Kidney capillary endothelial cell (primary cell): ENCODE measurements at regions not wholly inside any gene's neighbourhood (a gene's known extent, or its start where the extent isn't known, plus 50 kb on each side); places are given as distances from the start of the nearest gene placed in this dataset.

ENCODE experiments used
- DNase-seq: peaks from one replicate; pipeline ENCODE4 v3.0.0-alpha.2; 2018; ENCODE audit warnings: low spot score

DNA sequence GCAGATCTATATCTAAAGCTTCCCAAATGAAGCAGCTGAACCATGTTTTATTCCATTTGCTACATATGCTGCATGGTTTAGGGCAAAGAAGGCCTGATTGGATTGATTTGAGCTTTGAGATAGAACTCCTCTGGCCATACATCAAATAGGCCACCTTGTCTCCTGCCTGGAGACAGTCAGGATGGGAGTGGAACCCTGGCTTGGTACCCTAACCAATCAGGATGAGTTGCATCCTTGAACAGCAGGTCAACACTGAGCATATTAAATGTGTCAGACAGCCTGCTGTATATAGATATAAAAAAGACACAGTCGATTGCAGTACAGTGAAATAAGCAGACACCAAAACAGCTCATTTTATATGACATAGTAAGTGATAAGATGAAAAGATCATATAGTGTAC, 291.7 kb downstream of the NUAK1 start:
- no peak for DNase-seq

DNA sequence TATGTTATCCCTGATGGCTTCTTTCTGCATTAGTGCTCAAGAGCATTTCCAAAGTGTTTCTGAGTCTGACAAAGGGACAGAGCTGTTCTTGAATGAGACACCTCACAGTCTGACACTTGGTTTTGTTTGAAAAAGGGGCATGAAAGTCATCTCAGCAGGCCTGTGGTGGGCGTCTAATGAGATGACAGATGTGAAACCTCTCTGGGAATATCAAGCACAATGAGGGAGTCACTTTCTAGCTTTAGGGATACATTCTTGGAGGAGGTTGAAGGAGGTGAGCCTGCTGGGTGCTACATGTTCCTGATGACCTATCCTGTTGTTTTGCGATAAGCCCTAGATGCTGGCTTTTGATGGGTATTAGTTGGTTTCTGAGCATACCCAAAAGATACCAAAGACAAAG, 290.5 kb downstream of the NUAK1 start:
- DNase-seq: no peak

DNA sequence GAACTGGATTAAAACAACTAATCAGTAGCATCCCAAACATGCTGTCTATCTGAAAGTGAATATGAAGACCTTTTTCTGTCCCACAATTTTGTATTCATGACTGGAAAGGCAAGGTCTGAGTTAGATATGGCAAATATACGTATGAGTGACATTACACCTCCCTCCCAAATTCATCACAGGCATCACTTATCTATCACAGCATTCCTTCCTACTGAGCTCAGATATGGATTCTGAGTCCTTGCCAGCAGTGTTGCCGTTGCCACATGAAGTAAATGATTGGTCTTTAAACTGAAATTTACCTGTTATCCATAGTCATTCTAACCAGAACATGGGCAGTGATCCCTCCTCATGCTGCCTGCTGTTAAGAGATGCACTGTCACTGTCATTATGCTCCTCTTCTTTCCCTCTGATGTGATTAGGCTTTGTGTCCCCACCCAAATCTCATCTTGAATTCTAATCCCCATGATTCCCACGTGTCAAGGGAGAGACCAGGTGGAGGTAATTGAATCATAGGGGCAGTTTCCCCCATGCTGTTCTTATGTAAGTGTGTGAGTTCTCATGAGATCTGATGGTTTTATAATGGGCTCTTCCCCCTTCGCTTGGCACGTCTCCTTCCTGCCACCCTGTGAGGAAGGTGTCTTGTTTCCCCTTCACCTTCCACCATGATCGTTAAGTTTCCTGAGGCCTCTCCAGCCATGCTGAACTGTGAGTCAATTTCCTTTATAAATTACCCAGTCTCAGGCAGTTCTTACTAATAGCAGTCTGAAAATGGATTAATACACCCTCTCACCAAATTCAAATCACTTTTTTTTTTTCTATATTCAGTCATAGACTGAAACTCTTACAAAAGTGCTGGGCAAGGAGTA, 288.4 kb downstream of the NUAK1 start:
- peak; percentile 45 for DNase-seq

DNA sequence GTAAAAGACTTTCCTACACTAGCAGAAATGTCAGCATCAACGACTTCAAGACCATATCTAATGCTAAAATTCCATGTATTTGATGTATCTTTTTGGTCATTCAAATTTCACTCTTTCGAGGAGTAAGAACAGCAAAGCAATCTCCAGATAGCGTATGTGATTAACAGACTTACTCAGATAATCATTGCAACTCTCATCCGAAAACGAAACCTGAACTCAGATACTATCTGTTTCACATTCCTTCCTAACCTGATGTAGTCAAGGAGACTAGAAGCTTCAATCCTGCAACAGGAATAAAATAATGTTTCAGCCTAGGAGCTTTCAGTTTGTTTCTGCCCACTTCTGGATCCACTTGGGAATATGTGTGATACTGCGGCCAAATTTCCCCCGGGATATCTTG, 286.3 kb downstream of the NUAK1 start:
- no peak for DNase-seq

DNA sequence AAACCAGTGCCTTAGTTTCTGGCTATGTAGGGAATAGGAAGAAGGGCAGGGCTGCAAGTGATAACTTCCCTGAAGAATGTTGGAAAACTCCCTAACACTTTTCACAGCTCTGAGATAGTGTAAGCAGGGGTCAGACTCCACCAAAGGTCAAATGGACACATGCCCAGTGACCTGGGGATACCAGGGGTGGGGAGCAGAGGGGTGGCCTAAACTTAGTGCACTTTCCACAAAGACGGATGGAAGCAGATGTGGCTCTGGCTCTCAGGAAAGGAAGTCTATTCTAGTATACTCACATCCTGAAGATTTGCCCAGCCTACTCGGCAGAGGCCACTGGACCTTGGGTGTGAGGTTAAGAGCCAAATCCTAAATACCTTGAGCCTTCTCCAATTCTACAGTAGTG, 285.8 kb downstream of the NUAK1 start:
- DNase-seq: peak; percentile 11

DNA sequence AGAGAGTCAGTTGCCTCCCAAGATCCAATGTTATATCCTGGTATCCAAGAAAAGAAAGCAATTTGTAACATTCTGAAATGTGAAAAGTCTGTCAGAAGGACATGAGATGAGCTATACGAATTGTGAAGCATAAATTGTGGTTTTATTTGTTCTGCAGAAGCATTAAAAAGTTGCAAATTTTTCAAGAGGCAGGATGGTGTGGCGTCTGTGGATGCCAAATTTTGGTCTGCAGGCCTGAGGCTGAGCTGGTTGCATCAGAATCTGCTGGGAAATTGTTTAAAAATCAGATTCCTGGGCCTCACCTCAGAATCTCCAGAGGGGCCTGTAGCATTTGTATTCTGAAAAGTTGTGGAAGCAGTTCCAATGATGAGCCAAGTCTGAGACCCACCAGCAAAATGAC, 284.7 kb downstream of the NUAK1 start:
- DNase-seq: no peak

DNA sequence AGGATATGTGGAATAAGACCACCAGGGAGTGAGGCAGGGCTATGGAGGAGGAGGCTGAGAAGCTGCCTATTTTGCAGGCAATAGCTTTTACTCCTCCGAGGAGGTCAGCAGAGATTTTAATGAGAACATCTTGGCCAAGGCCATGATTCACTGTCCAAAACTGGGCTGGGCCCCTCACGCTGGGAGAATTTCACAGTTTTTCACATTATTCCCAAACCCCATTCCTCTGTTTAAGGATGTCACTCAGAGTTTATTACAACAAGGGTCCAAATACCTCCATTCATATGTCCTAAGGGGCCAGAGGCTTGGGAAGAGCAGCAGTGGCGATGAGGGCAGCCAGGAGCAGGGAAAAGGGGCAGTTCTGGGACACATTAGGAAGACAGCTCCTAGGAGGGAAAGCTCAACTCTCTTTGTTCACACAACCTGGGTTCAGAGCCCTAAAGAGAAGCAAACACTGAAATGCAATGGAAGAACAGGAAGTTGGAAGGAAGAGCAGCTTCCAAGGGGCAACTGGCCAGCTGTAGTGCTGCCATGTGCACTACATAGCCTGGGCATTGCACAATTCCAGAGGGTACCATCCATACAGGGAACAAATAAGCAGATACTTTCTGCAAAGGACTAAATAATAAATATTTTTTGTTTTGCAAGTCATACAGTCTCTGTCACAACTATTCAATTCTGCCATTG, 283.2 kb downstream of the NUAK1 start:
- no peak for DNase-seq

DNA sequence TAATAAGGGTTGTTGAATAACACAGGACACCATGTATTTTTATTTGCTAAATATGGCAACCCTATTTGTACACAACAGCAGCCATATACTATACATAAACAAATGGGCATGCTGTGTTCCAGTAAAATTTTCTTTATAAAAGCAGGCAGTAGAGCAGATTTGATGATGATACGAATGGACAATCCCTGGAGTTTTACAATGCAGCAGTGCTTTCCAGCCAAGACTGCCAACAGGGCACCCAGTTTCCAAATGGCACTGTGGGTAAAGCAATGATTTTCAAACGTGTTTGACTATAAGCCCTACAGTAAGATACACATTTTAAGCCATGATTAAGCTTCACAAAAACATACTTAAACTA, 282.7 kb downstream of the NUAK1 start:
- DNase-seq: no peak

DNA sequence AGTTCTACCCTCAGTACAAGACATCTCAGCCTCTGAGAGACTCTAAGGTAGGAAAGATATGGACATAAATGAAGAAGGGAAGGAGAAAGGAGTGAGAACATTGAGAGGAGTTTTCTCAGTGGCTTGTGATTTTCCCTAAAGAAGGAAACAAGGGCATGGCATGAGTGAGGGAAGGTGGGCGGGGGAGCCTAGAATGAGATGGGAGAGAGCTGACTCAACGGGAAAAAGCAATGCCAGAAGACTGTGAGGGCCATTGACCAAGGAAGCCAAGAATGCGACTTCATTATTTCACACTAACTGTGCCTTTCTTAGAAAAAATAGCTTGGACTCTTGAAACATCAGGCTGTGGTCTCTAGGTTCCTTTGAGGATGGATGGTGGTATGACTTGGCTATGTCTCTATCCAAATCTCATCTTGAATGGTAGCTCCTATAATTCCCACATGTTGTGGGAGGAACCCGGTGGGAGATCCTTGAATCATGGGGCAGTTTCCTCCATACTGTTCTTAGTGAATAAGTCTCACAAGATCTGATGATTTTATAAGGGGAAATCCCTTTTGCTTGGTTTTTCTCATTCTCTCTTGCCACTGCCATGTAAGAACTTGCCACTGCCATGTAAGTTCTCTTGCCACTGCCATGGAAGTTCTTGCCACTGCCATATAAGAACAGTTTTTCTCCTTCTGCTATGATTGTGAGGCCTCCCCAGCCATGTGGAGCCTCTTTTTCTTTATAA, 279.6 kb downstream of the NUAK1 start:
- no peak for DNase-seq

DNA sequence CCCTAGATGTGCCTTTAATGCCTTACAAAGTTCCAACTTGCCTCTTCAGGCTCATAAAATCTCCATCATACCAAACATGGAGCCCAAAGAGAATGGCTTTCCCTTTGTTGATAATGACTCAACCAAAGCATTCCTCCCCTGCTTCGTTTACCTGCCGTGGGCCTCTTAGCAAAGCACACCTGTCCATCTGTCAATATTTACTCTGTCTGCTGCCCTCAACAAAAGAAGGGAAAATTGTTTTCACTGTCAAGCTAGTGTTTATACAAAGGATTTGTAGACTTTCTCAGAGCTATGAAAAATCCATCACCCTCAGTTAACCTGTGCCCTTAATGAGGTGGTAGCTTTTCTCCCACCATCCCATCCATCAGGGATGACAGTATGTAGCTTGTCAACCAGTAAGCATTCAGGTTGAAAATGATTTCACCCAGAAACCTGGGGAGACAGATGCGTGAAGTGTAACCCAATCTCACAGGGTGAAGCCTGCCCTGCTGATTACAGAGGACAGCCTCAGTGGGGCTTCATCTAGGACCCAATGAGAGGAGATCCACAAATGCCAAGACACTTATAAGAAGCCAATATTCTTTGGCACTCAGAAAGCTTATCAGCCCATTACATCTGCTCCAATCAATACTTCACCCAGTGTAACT, 278.1 kb downstream of the NUAK1 start:
- DNase-seq: no peak

DNA sequence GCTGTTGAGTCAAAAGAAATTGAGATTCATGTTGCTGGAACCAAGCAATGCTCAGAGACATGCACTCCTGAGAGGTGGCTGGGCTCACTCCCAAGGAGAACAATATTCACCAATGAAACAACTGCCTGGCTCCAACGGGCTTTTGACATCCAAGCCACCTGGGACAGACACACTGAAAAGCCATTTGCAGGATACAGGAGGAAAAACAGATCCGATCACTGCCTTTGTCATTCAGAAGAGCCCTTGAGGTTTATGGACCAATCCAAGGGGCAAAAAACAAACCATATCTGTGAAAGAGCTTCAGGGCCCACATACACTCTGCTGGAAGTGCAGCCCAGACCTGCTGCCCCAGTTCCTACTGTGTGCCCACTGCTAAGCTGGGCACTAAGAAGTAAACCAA, 277.5 kb downstream of the NUAK1 start:
- no peak for DNase-seq

DNA sequence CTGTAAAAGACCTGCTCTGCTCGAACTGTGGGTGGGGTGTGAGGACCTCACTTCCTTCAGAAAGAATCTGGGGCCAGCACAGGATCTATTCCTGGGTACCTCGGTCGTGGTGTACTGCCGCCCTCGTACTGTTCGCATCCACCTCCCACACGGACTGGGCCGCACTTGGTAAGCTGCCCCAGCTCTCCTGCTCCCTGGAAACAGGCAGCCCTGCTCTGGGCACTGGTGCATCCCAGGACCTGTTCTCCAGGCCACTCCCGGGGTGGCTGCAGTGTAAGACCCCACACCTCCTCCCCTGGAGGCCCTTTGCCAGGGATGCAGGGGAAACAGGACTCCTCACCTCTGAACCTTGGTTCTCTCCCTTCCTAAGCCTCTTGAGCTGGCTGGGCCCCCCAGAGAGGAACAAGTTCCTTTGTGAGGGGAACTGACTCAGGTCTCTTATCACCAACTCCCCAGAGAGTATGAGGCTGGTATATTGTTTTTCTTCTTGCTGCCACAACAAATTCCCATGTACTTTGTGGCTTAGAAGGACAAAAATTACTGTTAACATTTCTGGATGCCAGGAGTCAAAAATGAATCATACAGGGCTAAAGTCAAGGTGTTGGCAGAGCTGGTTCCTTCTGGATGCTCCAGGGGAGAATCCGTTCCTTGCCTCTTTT, 276.5 kb downstream of the NUAK1 start:
- no peak for DNase-seq

DNA sequence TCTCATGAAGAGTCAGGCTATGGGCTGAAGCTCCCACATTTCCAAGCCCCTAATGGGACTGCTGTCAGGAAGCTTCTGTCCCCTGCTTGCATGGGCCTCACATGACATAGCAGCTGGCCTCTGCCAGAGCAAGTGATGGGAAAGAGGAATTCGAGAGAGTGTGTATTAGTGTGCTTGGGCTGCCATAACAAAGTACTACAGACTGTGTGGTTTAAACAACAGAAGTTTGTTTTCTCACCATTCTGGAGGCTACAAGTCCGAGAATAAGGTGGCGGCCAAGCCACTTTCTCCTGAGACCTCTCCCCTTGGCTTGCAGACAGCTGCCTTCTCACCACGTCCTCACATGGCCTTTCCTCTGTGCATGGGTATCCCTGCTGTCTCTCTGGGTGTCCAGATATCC, 274.4 kb downstream of the NUAK1 start:
- DNase-seq: no peak

DNA sequence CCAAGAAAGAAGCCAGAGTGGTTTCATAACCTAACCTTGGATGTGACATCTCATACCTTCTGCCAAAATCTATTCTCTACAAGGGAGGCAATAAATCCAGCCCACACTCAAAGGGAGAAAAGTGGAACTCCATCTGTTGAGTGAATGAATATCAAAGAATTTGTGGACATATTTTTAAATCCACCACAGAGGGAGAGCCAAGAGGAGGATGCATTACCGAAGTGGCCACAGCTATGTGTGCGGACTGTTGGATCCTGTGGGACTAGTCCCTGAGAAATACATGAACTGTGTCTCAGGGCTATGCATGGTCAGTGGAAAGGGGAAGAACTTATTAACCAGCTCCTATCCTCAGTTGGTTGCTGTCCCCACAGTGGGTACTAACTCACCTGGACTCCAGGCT, 273.9 kb downstream of the NUAK1 start:
- DNase-seq: no peak

DNA sequence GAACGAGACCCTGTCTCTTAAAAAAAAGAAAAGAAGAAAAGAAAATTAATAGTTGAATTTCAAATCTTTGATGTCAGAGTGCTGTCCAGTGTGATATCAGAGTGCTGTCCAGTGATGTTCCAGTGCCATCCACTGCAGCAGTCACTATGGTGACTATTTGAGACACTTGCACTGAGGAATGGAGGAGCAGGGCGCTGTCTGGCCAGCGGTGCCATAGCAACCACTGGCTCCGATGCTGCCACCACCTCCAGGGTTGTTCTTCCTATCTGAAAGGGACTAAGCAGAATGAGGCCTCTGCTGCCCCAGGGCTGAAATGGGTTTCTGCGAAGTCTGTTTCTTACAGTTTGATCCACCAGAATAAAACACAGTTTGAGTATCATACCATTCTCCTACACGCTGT, 272.9 kb downstream of the NUAK1 start:
- DNase-seq: no peak

DNA sequence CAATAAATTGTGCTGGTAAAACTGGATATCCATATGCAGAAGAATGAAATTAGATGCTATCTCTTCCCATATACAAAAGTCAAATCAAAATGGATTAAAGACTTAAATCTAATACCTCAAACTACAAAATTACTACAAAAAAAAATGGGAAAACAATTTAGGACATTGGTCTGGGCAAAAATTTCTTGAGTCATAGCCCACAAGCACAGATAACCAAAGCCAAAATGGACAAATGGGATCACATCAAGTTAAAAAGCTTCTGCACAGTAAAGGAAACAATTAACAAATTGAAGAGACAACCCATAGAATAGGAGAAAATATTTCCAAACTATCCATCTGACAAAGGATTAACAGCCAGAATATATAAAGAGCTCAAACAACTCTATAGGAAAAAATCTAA, 264.6 kb downstream of the NUAK1 start:
- no peak for DNase-seq

DNA sequence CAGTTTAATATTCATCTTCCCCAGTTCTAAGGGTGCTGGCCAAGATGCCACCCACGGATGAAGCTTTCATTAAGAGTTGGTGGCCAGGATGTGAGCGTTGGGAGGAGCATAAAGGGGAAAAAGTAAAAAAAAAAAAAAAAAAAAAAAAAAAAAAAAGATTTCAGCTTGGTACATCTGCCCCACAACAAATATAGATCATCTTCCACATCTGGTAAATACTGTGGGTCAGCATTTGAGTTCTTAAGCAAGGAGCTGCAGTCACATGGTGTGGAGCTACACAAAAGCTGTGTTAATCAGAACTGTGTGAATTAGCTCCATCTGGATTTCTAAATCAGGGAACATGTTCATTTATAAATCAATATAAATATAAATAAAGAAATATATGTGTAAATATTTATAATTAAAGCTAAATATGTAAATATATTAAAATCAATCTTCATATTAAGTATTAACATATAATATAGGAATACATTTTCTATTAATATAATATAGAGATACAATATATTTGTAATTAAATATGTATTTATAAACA, 262.3 kb downstream of the NUAK1 start:
- no peak for DNase-seq

DNA sequence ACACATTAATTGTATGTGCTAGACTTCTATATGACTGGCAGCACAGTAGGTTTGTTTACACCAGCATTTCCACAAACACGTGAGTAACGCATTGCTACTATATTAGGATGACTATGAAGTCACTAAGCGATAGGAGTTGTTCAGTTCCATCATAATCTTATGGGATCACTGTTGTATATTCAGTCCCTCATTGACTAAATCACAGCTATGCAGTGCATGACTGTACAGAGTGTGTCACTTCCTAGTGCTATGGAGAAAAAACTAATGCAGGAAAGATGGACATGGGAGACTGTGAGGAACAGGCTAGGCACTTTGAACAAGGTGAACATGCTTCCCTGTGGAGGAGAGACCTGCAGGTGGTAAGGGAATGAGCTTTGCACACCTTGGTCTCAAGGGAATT, 259.8 kb downstream of the NUAK1 start:
- DNase-seq: peak; percentile 36

DNA sequence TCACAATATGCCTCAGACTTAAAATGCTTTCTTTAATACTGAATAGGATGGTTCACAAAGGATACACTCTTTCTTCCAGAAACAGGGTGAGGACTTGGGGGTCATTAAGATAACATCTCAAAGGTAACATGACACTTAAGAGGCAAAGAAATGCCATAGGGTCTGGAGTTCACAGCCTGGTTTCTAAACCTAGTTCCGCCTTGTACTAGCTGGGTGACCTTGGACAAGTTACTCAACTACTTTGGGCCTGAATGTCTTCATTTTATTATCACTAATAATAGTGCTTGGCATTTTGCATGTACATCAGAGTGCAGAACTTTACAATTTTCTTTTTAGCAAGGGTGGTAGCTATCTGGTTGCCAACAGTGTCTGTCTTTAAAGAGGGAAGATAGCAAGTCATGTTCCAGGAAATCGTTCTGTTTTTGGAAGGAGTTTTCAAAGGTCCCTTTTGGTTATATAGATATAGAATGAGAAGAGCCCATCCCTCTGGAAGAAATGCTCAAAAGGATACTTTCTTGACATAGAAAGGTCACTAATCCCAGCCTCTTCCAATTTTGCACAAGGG, 257.8 kb downstream of the NUAK1 start:
- no peak for DNase-seq

DNA sequence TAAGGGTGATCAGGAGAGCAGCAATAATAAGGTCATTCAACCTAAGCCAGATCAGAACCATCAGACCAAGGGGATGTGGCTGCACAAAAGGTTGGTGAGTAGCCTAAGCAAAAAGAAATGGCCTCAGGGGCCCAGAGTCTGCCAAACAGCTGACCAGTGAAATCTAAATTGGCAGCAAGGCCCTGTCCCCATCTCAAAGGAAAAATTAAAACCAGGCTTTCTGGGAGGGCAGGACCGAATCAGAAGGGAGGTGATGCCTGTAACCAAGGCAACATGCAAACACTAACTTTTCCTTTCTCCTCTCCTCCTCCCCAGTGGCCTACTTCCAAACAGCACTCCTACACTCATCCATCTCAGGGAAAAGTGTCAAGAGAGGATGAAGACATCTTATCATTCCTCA, 256.4 kb downstream of the NUAK1 start:
- no peak for DNase-seq

DNA sequence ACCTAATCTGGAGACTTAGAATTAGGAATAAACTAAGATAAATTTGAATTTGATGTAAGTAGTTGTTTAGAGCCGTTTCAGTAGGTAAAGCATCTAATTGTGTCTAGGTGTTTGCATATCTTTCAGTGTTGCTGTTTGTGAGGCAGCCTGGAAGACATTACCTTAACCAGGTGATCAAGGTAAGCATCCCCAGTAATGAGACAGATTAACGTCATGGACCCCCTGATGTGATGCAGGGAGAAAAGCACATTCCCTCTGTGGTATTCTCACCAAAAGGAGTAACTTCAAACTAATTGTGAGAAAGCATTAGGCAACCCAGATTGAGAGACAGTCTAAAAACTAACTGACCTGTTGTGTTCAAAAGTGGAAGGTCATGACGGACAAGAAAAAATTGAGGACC, 251.6 kb downstream of the NUAK1 start:
- no peak for DNase-seq

DNA sequence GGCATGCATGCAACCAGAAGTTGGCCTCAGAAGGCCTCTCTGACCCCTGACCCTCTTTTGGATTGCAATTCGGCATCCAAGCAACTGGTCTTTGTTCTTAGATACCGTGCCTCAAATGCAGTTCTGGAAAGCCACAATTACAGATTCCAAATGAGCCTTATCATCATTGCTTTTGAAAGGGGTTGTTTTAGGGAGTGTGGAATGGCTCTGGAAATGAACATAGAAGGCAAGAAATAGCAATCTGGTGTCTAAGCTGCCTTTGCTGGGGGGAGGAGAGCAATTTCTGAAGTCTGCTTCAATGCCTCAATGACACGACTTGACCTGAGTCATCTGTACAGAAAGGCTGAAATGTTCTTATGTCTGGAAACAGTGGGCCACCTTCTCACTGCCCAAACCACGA, 250.1 kb downstream of the NUAK1 start:
- DNase-seq: no peak
